ENCODE measurements at regions not wholly inside any gene's neighbourhood (a gene's known extent, or its start where the extent isn't known, plus 50 kb on each side); places are given as distances from the start of the nearest gene placed in this dataset.

- TF ChIP-seq CTCF (IDR thresholded peaks at IDR 0.05) (no peak), POLR2A (IDR thresholded peaks at IDR 0.05) (no peak)
Measured at GRCh38 chr3:31439890-31440750, 92.6 kb upstream of the STT3B start.

Measured in prostate gland (tissue), 2 donors.